PC-9 (cell line): ENCODE measurements at regions not wholly inside any gene's neighbourhood (a gene's known extent, or its start where the extent isn't known, plus 50 kb on each side); places are given as distances from the start of the nearest gene placed in this dataset.

Source experiments
- BruUV-seq: library from RNA; stranded (reverse); fragments of 400-500 nt; replicated peaks from 2 replicates; lab custom pipeline; 2021; lab: Mats Ljungman, UMichigan
- CTCF ChIA-PET: fragments of 300-600 bp; sonication (Branson Sonifier 250); formaldehyde crosslinking; loops from one replicate; lab custom pipeline; 2022; ENCODE audit warnings: antibody characterized with exemption; lab: Charles Lee
- POLR2A ChIA-PET: fragments of 300-600 bp; sonication (Branson Sonifier 250); formaldehyde crosslinking; loops from one replicate; lab custom pipeline; 2022; ENCODE audit warnings: antibody characterized with exemption; ENCODE audit not compliant: unreplicated experiment; lab: Charles Lee
- DNase-seq, 2 experiments: peaks; one replicate each; pipeline versions ENCODE4 v3.0.0 to v3.0.0-alpha.2; 2015 to 2022; ENCODE audit warnings: mixed read lengths in 1 of 2
- H2AFZ ChIP-seq: fragments of 200-600 bp; sonication (generic); 2 replicates; pipeline ENCODE4 v1.8.1; 2017; ENCODE audit warnings: antibody characterized with exemption
- H3F3A ChIP-seq: fragments of 200-600 bp; sonication (generic); 2 replicates; pipeline ENCODE4 v1.8.1; 2017; ENCODE audit warnings: antibody characterized with exemption, mild to moderate bottlenecking, low read depth; ENCODE audit not compliant: insufficient read depth
- H3K27ac ChIP-seq: fragments of 200-600 bp; sonication (generic); 2 replicates; pipeline ENCODE4 v1.6.1; 2016; ENCODE audit warnings: mixed run types
- H3K27me3 ChIP-seq: fragments of 200-600 bp; sonication (generic); 2 replicates; pipeline ENCODE4 v1.6.1; 2016; ENCODE audit warnings: low read depth, mixed run types; ENCODE audit not compliant: insufficient read depth
- H3K36me3 ChIP-seq: fragments of 200-600 bp; sonication (generic); 2 replicates; pipeline ENCODE4 v1.6.1; 2016; ENCODE audit warnings: low read depth, mixed run types
- H3K4me1 ChIP-seq: fragments of 200-600 bp; sonication (generic); replicated peaks from 2 replicates; pipeline ENCODE4 v1.6.1; 2016; ENCODE audit warnings: mixed run types; ENCODE audit not compliant: insufficient read depth
- H3K4me2 ChIP-seq: fragments of 200-600 bp; sonication (generic); 2 replicates; pipeline ENCODE4 v1.6.1; 2017; ENCODE audit warnings: mixed run types
- H3K4me3 ChIP-seq: fragments of 200-600 bp; sonication (generic); 2 replicates; pipeline ENCODE4 v1.6.1; 2016; ENCODE audit warnings: mixed run types
- H3K79me2 ChIP-seq: fragments of 200-600 bp; sonication (generic); 2 replicates; pipeline ENCODE4 v1.6.1; 2017; ENCODE audit warnings: low read depth, mixed run types
- H3K9me2 ChIP-seq: fragments of 200-600 bp; sonication (generic); 2 replicates; pipeline ENCODE4 v1.8.1; 2017; ENCODE audit warnings: mild to moderate bottlenecking; ENCODE audit not compliant: insufficient read depth
- H3K9me3 ChIP-seq: fragments of 200-600 bp; sonication (generic); 2 replicates; pipeline ENCODE4 v1.8.1; 2016; ENCODE audit warnings: low read depth; ENCODE audit not compliant: insufficient read depth
- H4K20me1 ChIP-seq: fragments of 200-600 bp; sonication (generic); 2 replicates; pipeline ENCODE4 v1.8.1; 2017; ENCODE audit not compliant: insufficient read depth
- CTCF ChIP-seq: fragments of 200-600 bp; sonication (generic); conservative IDR thresholded peaks from 2 replicates; pipeline ENCODE4 v1.6.1; 2017; ENCODE audit warnings: mixed run types, antibody characterized with exemption, mild to moderate bottlenecking, moderate library complexity
- EZH2 ChIP-seq: fragments of 200-600 bp; sonication (generic); IDR thresholded peaks from 2 replicates; pipeline ENCODE4 v1.8.0; 2017; ENCODE audit warnings: antibody characterized with exemption, low read depth
- intact Hi-C: fragments of 100-400 bp; cut with micrococcal nuclease; formaldehyde crosslinking; loops from one replicate; pipeline ENCODE4 v1.10.0; 2022; ENCODE audit not compliant: unreplicated experiment

GRCh38 chr2:15789381-15790062 is 150.8 kb upstream of the MYCN start:
- DNase-seq = no peak
- H2AFZ ChIP-seq = no peak overlapping the region
- H3K4me1 ChIP-seq = no peaks in the 10 kb centered on the region
- no peak overlapping the region for H3K4me3 ChIP-seq
- TF ChIP-seq EZH2 (no peak), CTCF (no peak)
- H3K9me3 ChIP-seq = no peaks in the 10 kb centered on the region
- ChIA-PET CTCF (no interaction called here), POLR2A (no interaction called here)
- no peaks in the 10 kb centered on the region for H3K36me3 ChIP-seq
- H3K4me2 ChIP-seq = no peak overlapping the region
- no peaks in the 10 kb centered on the region for H3K79me2 ChIP-seq
- H3K27me3 ChIP-seq = peaks cover 92% of the 10 kb centered on the region
- no peaks in the 10 kb centered on the region for H3F3A ChIP-seq
- no peak overlapping the region for H3K27ac ChIP-seq
- BruUV-seq = no TSS peak
- H4K20me1 ChIP-seq = 0 out of 2 replicates have a peak, but pooled peaks cover 3% of the 10 kb centered on the region
- intact Hi-C loops = no loop called here
- H3K9me2 ChIP-seq = no peaks in the 10 kb centered on the region

- H3K4me2 ChIP-seq = no peak overlapping the region
Observed at GRCh38 chr2:15790326-15790725, 150.0 kb upstream of the MYCN start.

GRCh38 chr2:15790838-15791237 is 149.5 kb upstream of the MYCN start:
- intact Hi-C loops = no loop called here
- H3K27ac ChIP-seq = no peak overlapping the region
- no peaks in the 10 kb centered on the region for H3K79me2 ChIP-seq
- no peaks in the 10 kb centered on the region for H3K4me1 ChIP-seq
- 0 out of 2 replicates have a peak, but pooled peaks cover 3% of the 10 kb centered on the region for H4K20me1 ChIP-seq
- H3K36me3 ChIP-seq = no peaks in the 10 kb centered on the region
- H3F3A ChIP-seq = no peaks in the 10 kb centered on the region
- H3K4me3 ChIP-seq = no peak overlapping the region
- H3K9me3 ChIP-seq = no peaks in the 10 kb centered on the region
- no peaks in the 10 kb centered on the region for H3K9me2 ChIP-seq
- H3K4me2 ChIP-seq = no peak overlapping the region
- no peak overlapping the region for H2AFZ ChIP-seq
- POLR2A ChIA-PET = no interaction called here
- no peak for DNase-seq
- CTCF ChIA-PET = no interaction called here
- no TSS peak for BruUV-seq
- TF ChIP-seq EZH2 = no peak
- TF ChIP-seq CTCF = no peak
- H3K27me3 ChIP-seq = peaks cover 92% of the 10 kb centered on the region

More at GRCh38 chr2:15790326-15790725, 150.0 kb upstream of the MYCN start:
- TF ChIP-seq CTCF (no peak), EZH2 (no peak)
- DNase-seq = no peak
- H3K36me3 ChIP-seq = no peaks in the 10 kb centered on the region
- H3K27me3 ChIP-seq = peaks cover 92% of the 10 kb centered on the region
- H3K4me1 ChIP-seq = no peaks in the 10 kb centered on the region
- ChIA-PET CTCF (no interaction called here), POLR2A (no interaction called here)
- no peaks in the 10 kb centered on the region for H3K9me3 ChIP-seq
- H3K9me2 ChIP-seq = no peaks in the 10 kb centered on the region
- H4K20me1 ChIP-seq = 0 out of 2 replicates have a peak, but pooled peaks cover 3% of the 10 kb centered on the region
- no peak overlapping the region for H3K27ac ChIP-seq
- H3K79me2 ChIP-seq = no peaks in the 10 kb centered on the region
- H3F3A ChIP-seq = no peaks in the 10 kb centered on the region
- intact Hi-C loops = no loop called here
- H3K4me3 ChIP-seq = no peak overlapping the region
- no peak overlapping the region for H2AFZ ChIP-seq
- BruUV-seq = no TSS peak
